ENCODE measurements at regions not wholly inside any gene's neighbourhood (a gene's known extent, or its start where the extent isn't known, plus 50 kb on each side); places are given as distances from the start of the nearest gene placed in this dataset.
"Not testable (repeated sequence)": the region's sequence is repeated elsewhere in the genome, so short reads cannot be mapped to it uniquely, and the experiment has no call there.

DNA sequence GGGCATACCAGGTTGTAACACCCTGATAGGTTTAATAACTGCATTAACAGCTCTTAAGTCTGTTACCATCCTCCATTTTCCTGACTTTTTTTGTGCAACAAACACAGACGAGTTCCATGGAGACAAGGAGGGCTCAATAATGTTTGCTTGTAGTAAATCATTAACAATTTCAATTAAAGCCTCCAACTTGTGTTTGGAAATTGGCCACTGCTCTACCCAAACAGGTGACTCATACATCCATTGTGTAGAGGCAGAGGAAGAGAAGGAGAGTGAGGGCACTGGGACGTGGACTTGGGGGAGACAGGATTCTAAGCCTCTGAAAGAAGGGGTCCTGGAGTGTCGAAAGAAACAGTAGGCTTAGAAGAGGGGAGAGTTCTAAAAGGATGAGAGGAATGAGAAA is 213.6 kb upstream of the KCNN2 start:
- DNase-seq (no peak), FAIRE-seq (no peak)
- 25 to 62% (median 38%) methylated on average over 3 of the region's 3 CpGs for WGBS, 3 donors
- Histone ChIP-seq H3K4me1 (ENCODE audit: control insufficient read depth in 3 of 3, insufficient read depth in 2 of 3, low read depth in 1 of 3, low read length in 2 of 3) (no peaks in the 10 kb centered on the region), H3K36me3 (ENCODE audit: control insufficient read depth in 3 of 3, insufficient read depth in 2 of 3, low read depth in 1 of 3, low read length in 3 of 3) (no peaks in the 10 kb centered on the region), H3K27me3 (ENCODE audit: control insufficient read depth in 3 of 3, insufficient read depth in 3 of 3, low read length in 3 of 3) (no peaks in the 10 kb centered on the region), H3K9me3 (ENCODE audit: control insufficient read depth in 2 of 2, insufficient read depth in 1 of 2, low read depth in 1 of 2, low read length in 1 of 2) (peaks cover 0 to 17% of the 10 kb centered on the region in 2 donors), H3K4me3 (ENCODE audit: low read depth in 1 of 3, low read length in 3 of 3) (no peak overlapping the region), H3K27ac (ENCODE audit: low read depth in 1 of 3, low read length in 2 of 3) (no peak overlapping the region)

DNA sequence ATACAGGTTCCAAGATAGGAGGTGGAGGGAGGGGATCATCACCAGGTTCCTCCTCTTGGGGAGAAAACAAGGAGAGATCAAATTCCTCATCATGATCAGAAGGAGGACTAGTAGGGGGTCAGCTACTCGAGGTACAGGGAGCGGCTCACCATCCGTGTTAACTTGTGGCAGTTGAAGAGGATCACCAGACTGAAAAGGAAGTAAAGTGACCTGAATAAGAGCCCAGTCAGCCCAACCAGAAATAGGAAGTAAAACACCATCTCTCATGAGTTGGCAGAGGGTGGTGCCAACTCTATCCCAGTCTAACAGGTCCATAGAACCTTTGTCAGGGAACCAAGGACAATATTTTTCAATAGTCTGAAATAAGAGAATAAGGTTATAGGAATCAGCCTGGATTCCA is 213.1 kb upstream of the KCNN2 start:
- H3K9me3 ChIP-seq (ENCODE audit: control insufficient read depth in 2 of 2, insufficient read depth in 1 of 2, low read depth in 1 of 2, low read length in 1 of 2), result peaks cover 0 to 13% of the 10 kb centered on the region in 2 donors
- DNase-seq; H3K4me3 ChIP-seq (ENCODE audit: low read depth in 1 of 3, low read length in 3 of 3); H3K27ac ChIP-seq (ENCODE audit: low read depth in 1 of 3, low read length in 2 of 3); H3K27me3 ChIP-seq (ENCODE audit: control insufficient read depth in 3 of 3, insufficient read depth in 3 of 3, low read length in 3 of 3); H3K4me1 ChIP-seq (ENCODE audit: control insufficient read depth in 3 of 3, insufficient read depth in 2 of 3, low read depth in 1 of 3, low read length in 2 of 3); FAIRE-seq; H3K36me3 ChIP-seq (ENCODE audit: control insufficient read depth in 3 of 3, insufficient read depth in 2 of 3, low read depth in 1 of 3, low read length in 3 of 3): not testable (repeated sequence)
- 64 to 72% (median 70%) methylated on average over 3 of the region's 3 CpGs for WGBS, 3 donors

DNA sequence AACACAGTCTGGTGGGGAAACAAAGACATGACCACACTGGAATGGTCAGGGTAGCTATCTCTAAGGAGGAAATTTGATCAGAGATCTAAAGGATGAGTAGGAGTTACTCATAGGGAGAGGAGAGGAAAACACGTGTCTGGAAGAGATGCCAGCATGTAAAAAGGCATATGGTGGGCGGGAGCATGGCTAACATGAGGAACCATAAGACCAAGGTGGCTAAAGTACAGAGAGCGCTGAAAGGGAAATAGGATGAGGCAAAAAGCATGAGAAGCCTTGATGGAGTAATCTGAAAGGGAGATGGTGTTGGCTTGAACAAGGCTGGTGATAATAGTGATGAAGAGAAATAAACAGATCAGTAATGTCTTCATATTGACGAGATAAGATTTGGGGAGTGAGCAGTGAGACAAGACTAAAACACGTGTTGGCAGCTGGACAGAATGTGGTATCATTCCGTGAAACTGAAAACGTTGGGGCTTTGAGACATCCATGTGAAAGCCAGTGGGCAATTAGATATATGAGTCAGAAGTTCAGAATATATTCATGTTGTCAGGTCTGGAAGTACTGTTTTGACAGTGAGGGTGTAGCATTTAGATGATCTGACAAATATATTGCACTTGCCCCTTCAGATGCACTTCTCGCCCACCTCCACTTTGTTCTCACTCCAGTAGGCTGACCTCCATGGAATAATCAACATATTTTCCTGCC is 209.1 kb upstream of the KCNN2 start:
- Histone ChIP-seq H3K36me3 (ENCODE audit: control insufficient read depth in 3 of 3, insufficient read depth in 2 of 3, low read depth in 1 of 3, low read length in 3 of 3) (no peaks in the 10 kb centered on the region), H3K9me3 (ENCODE audit: control insufficient read depth in 2 of 2, insufficient read depth in 1 of 2, low read depth in 1 of 2, low read length in 1 of 2) (peaks cover 0 to 13% of the 10 kb centered on the region in 2 donors), H3K27ac (ENCODE audit: low read depth in 1 of 3, low read length in 2 of 3) (no peak overlapping the region), H3K4me1 (ENCODE audit: control insufficient read depth in 3 of 3, insufficient read depth in 2 of 3, low read depth in 1 of 3, low read length in 2 of 3) (no peaks in the 10 kb centered on the region), H3K4me3 (ENCODE audit: low read depth in 1 of 3, low read length in 3 of 3) (no peak overlapping the region), H3K27me3 (ENCODE audit: control insufficient read depth in 3 of 3, insufficient read depth in 3 of 3, low read length in 3 of 3) (no peaks in the 10 kb centered on the region)
- FAIRE-seq (no peak), DNase-seq (no peak)
- 69 to 79% (median 74%) methylated on average over 8 of the region's 8 CpGs for WGBS, 3 donors

DNA sequence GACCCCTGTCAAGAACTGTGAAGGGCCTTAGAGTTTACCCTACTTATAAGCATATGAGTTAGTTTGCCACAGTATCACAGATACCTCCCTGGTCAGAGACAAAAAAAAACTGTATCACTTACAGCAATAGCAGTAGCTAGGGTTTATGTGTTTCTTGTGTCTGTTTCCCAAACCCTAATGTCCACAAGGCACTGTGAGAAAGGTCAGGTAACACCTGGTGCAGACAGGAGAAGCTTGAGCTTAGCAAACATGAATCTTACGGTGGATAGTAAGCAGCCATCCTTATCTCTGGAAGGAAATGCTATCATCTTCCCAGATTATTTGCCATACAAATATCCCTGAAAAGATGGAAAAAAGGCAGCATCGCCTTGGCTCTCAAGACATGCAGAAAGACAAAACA is 208.5 kb upstream of the KCNN2 start:
- WGBS, 3 donors, result 61 to 78% (median 68%) methylated on average over 2 of the region's 2 CpGs
- Histone ChIP-seq H3K4me1 (ENCODE audit: control insufficient read depth in 3 of 3, insufficient read depth in 2 of 3, low read depth in 1 of 3, low read length in 2 of 3) (no peaks in the 10 kb centered on the region), H3K4me3 (ENCODE audit: low read depth in 1 of 3, low read length in 3 of 3) (no peak overlapping the region), H3K27me3 (ENCODE audit: control insufficient read depth in 3 of 3, insufficient read depth in 3 of 3, low read length in 3 of 3) (no peaks in the 10 kb centered on the region), H3K9me3 (ENCODE audit: control insufficient read depth in 2 of 2, insufficient read depth in 1 of 2, low read depth in 1 of 2, low read length in 1 of 2) (peaks cover 0 to 13% of the 10 kb centered on the region in 2 donors), H3K27ac (ENCODE audit: low read depth in 1 of 3, low read length in 2 of 3) (no peak overlapping the region), H3K36me3 (ENCODE audit: control insufficient read depth in 3 of 3, insufficient read depth in 2 of 3, low read depth in 1 of 3, low read length in 3 of 3) (no peaks in the 10 kb centered on the region)
- DNase-seq, result no peak
- FAIRE-seq, result no peak

DNA sequence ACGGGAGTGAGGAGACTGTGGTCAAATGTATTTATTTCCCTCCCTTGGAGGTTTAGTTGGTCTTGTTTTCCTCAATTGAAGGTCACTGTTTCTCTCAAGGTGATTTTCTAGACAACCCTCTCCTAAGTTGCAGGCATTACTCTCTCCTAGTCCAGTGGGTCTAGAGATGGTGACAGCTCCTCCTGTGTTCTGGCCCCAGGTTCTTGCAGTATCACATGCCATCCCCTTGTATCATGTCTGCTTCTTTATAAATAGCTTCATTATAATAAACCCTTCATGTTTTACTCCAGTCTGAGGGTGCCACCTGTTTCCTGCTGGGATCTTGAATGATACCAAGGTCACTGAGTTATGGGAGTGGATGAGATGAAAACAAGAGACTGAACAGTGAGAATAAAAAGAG is 208.0 kb upstream of the KCNN2 start:
- FAIRE-seq (no peak), DNase-seq (no peak)
- 43 to 73% (median 50%) methylated on average over 1 of the region's 1 CpG for WGBS, 3 donors
- no peaks in the 10 kb centered on the region for H3K36me3 ChIP-seq (ENCODE audit: control insufficient read depth in 3 of 3, insufficient read depth in 2 of 3, low read depth in 1 of 3, low read length in 3 of 3)
- H3K4me3 ChIP-seq (ENCODE audit: low read depth in 1 of 3, low read length in 3 of 3), result no peak overlapping the region
- H3K27me3 ChIP-seq (ENCODE audit: control insufficient read depth in 3 of 3, insufficient read depth in 3 of 3, low read length in 3 of 3), result no peaks in the 10 kb centered on the region
- peaks cover 0 to 9% of the 10 kb centered on the region in 2 donors for H3K9me3 ChIP-seq (ENCODE audit: control insufficient read depth in 2 of 2, insufficient read depth in 1 of 2, low read depth in 1 of 2, low read length in 1 of 2)
- no peaks in the 10 kb centered on the region for H3K4me1 ChIP-seq (ENCODE audit: control insufficient read depth in 3 of 3, insufficient read depth in 2 of 3, low read depth in 1 of 3, low read length in 2 of 3)
- H3K27ac ChIP-seq (ENCODE audit: low read depth in 1 of 3, low read length in 2 of 3), result no peak overlapping the region

DNA sequence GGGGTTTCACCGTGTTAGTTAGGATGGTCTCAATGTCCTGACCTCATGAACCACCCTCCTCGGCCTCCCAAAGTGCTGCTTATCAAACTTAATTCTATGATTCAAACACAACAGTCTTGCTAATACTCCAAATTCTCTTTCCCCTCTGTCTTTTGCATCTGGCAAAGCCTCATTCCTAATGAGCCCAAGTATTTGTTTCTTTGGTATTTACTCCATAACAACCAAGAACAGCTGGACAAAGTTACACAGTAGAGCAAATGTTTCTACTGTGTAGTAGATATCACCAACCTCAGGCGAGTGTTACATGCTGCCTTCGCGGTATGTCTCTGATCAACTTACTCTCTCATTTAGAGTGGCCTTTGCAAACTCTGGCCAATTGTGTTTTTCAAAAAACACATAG is 195.8 kb upstream of the KCNN2 start:
- H3K27ac ChIP-seq (ENCODE audit: low read depth in 1 of 3, low read length in 2 of 3), result no peak overlapping the region
- 82 to 87% (median 84%) methylated on average over 5 of the region's 5 CpGs for WGBS, 3 donors
- H3K36me3 ChIP-seq (ENCODE audit: control insufficient read depth in 3 of 3, insufficient read depth in 2 of 3, low read depth in 1 of 3, low read length in 3 of 3), result no peaks in the 10 kb centered on the region
- peaks cover 0 to 9% of the 10 kb centered on the region in 2 donors for H3K9me3 ChIP-seq (ENCODE audit: control insufficient read depth in 2 of 2, insufficient read depth in 1 of 2, low read depth in 1 of 2, low read length in 1 of 2)
- no peak for DNase-seq
- FAIRE-seq, result no peak
- H3K4me3 ChIP-seq (ENCODE audit: low read depth in 1 of 3, low read length in 3 of 3), result no peak overlapping the region
- H3K4me1 ChIP-seq (ENCODE audit: control insufficient read depth in 3 of 3, insufficient read depth in 2 of 3, low read depth in 1 of 3, low read length in 2 of 3), result no peaks in the 10 kb centered on the region
- no peaks in the 10 kb centered on the region for H3K27me3 ChIP-seq (ENCODE audit: control insufficient read depth in 3 of 3, insufficient read depth in 3 of 3, low read length in 3 of 3)

DNA sequence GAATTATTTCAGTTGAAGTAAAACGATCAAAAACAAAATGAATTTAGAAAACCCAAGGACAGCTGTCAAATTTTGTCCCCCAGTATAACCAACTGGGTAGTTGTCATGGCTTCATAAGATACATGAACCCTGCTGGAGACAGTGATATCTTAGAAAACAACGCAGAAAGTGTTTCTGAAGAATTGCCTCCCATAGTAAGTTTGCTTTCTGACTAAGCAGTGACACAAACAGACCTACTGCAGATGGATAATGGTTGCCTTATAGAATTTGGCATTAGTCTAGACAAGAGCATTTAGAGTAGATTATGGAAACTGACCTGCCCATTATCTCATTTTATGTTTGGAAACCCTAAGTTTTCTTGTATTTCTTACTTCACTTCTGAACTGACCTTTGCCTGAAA is 187.7 kb upstream of the KCNN2 start:
- Histone ChIP-seq H3K27ac (ENCODE audit: low read depth in 1 of 3, low read length in 2 of 3) (no peak overlapping the region), H3K9me3 (ENCODE audit: control insufficient read depth in 2 of 2, insufficient read depth in 1 of 2, low read depth in 1 of 2, low read length in 1 of 2) (no peaks in the 10 kb centered on the region), H3K4me3 (ENCODE audit: low read depth in 1 of 3, low read length in 3 of 3) (no peak overlapping the region), H3K27me3 (ENCODE audit: control insufficient read depth in 3 of 3, insufficient read depth in 3 of 3, low read length in 3 of 3) (no peaks in the 10 kb centered on the region), H3K4me1 (ENCODE audit: control insufficient read depth in 3 of 3, insufficient read depth in 2 of 3, low read depth in 1 of 3, low read length in 2 of 3) (no peaks in the 10 kb centered on the region), H3K36me3 (ENCODE audit: control insufficient read depth in 3 of 3, insufficient read depth in 2 of 3, low read depth in 1 of 3, low read length in 3 of 3) (no peaks in the 10 kb centered on the region)
- no peak for FAIRE-seq
- no peak for DNase-seq
- 55 to 69% (median 62%) methylated on average over 2 of the region's 2 CpGs for WGBS, 3 donors

DNA sequence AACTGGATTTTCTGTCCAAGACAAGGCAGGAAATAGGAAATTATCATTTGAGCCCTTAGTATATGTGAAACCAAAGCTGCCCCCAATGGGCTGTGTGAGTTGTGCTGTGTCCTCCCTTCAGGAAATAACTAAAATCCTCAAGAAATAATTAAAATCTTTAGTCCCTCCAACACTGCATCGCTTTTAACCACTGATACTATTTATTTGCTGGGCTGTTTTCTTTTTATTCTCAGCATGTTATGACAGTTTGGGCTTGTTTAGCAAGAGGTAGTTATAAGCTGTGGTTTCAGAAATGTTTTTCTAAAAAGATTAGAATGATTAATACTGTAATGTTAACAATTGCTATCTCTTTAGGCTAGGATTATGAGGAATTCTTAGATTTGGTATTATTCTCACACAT is 187.0 kb upstream of the KCNN2 start:
- FAIRE-seq (no peak), DNase-seq (no peak)
- no peaks in the 10 kb centered on the region for H3K27me3 ChIP-seq (ENCODE audit: control insufficient read depth in 3 of 3, insufficient read depth in 3 of 3, low read length in 3 of 3)
- no peaks in the 10 kb centered on the region for H3K4me1 ChIP-seq (ENCODE audit: control insufficient read depth in 3 of 3, insufficient read depth in 2 of 3, low read depth in 1 of 3, low read length in 2 of 3)
- no peaks in the 10 kb centered on the region for H3K9me3 ChIP-seq (ENCODE audit: control insufficient read depth in 2 of 2, insufficient read depth in 1 of 2, low read depth in 1 of 2, low read length in 1 of 2)
- 62 to 79% (median 65%) methylated on average over 1 of the region's 1 CpG for WGBS, 3 donors
- no peak overlapping the region for H3K27ac ChIP-seq (ENCODE audit: low read depth in 1 of 3, low read length in 2 of 3)
- H3K36me3 ChIP-seq (ENCODE audit: control insufficient read depth in 3 of 3, insufficient read depth in 2 of 3, low read depth in 1 of 3, low read length in 3 of 3), result no peaks in the 10 kb centered on the region
- no peak overlapping the region for H3K4me3 ChIP-seq (ENCODE audit: low read depth in 1 of 3, low read length in 3 of 3)

DNA sequence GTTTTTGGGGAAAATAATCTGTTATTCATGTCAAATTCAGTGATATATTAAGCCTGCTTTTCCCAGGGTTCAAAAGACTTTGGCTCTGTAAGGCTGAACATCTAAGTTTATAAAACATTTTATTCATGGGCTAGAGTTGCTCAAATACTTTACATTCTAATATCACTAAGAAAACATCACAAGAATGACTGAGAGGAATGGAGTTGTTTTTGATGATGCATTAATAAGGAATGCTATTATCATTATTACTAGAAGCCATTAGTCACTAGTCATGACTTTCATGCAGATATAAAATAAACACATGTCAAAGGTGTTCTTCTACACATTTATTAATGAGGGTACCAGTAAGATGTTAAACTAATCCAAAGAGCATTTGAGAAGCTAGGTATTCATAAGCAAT is 185.5 kb upstream of the KCNN2 start:
- Histone ChIP-seq H3K9me3 (ENCODE audit: control insufficient read depth in 2 of 2, insufficient read depth in 1 of 2, low read depth in 1 of 2, low read length in 1 of 2) (no peaks in the 10 kb centered on the region), H3K27ac (ENCODE audit: low read depth in 1 of 3, low read length in 2 of 3) (no peak overlapping the region), H3K27me3 (ENCODE audit: control insufficient read depth in 3 of 3, insufficient read depth in 3 of 3, low read length in 3 of 3) (no peaks in the 10 kb centered on the region), H3K36me3 (ENCODE audit: control insufficient read depth in 3 of 3, insufficient read depth in 2 of 3, low read depth in 1 of 3, low read length in 3 of 3) (no peaks in the 10 kb centered on the region), H3K4me1 (ENCODE audit: control insufficient read depth in 3 of 3, insufficient read depth in 2 of 3, low read depth in 1 of 3, low read length in 2 of 3) (no peaks in the 10 kb centered on the region), H3K4me3 (ENCODE audit: low read depth in 1 of 3, low read length in 3 of 3) (no peak overlapping the region)
- FAIRE-seq (no peak), DNase-seq (no peak)
